NCI-H1048 (cell line): ENCODE measurements at regions not wholly inside any gene's neighbourhood (a gene's known extent, or its start where the extent isn't known, plus 50 kb on each side); places are given as distances from the start of the nearest gene placed in this dataset.
"Not testable (repeated sequence)": the region's sequence is repeated elsewhere in the genome, so short reads cannot be mapped to it uniquely, and the experiment has no call there.

Source experiments
- DNase-seq: peaks from one replicate; lab custom pipeline; 2025; lab: John Stamatoyannopoulos, UW

DNA sequence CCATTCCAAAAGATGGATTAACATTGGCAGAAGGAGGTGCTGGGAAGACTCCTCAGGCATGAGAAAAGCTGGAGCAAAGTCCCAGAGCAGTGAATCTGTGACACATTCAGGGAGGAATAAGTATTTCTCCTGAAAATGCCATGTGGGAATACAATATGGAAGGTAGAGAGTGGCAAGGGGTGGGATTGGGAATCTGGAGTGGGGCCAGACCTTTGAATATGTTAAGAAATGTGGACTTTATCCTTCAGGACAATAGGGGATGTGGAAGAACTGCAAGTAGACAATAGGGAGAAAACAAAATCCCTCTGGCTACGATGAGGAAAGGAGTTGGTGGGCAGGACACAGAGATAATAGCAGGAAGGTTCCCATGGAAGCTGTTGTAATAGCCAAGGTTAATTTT lies 305.6 kb upstream of the TGFBR2 start:
- no peak for DNase-seq

GRCh38 chr3:30302027-30302426 lies 304.4 kb upstream of the TGFBR2 start:
- DNase-seq, result no peak

- no peak for DNase-seq
Measured at GRCh38 chr3:30303770-30304169, 302.6 kb upstream of the TGFBR2 start.

GRCh38 chr3:30305021-30305420 lies 301.4 kb upstream of the TGFBR2 start:
- DNase-seq, result no peak

DNA sequence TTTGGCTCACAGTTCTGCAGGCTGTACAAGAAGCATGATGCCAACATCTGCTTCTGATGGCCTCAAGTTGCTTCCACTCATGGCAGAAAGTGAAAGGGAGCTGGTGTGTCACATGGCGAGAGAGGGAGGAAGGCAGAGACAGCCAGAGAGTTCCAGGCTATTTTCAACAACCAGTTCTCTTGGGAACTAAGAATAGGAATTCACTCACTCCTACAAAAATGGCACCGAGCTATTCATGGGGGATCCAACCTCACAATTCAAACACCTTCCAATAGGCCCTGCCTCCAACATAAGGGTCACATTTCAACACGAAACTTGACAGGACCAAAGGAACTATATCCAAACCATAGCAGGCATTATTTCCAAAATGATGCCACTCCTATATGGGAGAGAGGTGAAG lies 299.5 kb upstream of the TGFBR2 start:
- no peak for DNase-seq

- no peak for DNase-seq
Measured at GRCh38 chr3:30307372-30307950, 298.9 kb upstream of the TGFBR2 start.

DNA sequence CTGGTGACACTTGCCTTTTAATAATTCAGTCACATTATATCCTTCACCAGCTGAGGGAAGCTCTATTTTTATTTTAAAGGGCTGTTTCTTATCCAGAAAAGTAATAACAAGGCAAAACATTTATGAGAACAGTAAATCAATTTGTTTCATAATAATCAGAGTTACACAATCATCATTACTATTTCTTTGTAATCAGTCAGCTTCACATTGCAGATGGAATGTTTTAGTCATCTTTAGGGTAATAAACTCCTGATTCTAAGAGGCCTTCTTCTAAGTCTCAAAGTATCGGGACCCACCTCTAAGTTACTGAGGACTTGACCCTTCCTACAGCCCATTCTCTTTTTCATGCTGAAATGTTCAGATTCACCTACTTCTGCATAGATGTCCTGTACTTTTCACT lies 298.3 kb upstream of the TGFBR2 start:
- no peak for DNase-seq

GRCh38 chr3:30309961-30310954 lies 296.1 kb upstream of the TGFBR2 start:
- no peak for DNase-seq

DNA sequence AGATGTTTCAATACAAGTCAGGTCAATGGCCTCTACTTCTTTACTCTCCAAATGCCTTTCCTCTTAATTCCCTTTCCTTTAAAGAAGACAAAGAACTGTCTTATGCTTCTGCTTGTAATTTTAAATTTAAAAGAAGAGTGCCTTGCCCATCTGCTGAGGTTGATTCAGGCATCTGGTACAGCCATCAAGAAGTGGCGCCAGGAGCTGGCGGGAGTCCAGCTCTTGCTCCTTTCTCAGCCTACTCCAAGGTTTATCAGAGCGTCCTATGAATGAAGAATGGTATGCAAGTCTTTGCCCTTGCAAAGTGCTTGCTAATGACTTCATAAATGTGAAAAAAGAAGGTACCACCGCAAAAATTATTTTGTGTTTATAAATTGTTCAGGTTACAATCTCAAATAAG lies 294.6 kb upstream of the TGFBR2 start:
- no peak for DNase-seq

- no peak for DNase-seq
Measured at GRCh38 chr3:30313840-30314239, 292.6 kb upstream of the TGFBR2 start.

DNA sequence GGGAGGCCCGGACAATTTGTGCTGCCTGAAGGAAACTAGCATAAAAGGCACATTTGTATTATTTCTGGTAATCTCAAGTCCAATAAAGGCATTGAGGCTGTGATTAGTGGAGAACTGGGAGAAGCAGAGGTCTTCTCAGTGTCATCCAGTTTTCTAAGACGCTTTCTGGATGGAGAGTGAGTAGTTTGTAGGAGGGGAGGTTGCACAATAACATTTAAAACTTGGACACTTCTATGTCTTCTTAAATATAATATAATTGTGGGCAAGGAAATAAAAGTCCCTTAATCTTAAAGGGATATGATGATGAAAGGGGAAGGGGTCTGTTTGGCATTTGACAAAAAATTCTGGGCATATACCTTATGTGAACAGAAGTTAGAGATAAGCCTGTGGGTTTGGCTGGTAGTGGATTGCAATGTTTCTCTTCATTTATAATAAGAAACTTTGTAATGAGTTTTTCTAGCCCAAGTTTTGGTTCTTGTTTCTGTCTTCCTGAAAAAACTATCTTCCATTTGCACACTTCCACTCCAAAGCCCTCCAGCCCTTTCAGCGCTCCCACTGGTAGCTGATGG lies 291.6 kb upstream of the TGFBR2 start:
- DNase-seq, result no peak

DNA sequence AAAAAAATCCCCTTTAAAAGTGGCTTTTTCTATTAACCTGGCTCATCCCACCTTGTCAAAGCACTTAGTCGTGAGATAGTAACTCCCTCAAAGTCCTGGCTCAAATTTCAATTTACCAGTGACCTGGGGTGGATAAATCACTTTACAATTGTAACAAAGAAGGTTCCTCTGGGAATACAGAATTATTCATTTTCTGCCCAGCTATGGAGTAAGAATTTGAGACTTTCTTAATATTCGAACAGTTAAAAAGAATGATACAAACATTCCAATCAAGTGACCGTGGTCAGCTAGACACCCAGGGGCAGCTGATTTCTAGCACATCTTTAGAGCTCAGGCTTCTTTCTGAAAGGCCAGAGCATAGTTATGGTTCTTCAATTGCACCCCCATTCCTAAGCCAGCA lies 291.0 kb upstream of the TGFBR2 start:
- no peak for DNase-seq

- no peak for DNase-seq
Measured at GRCh38 chr3:30317561-30317960, 288.8 kb upstream of the TGFBR2 start.

- no peak for DNase-seq
Measured at GRCh38 chr3:30318110-30318509, 288.3 kb upstream of the TGFBR2 start.

DNA sequence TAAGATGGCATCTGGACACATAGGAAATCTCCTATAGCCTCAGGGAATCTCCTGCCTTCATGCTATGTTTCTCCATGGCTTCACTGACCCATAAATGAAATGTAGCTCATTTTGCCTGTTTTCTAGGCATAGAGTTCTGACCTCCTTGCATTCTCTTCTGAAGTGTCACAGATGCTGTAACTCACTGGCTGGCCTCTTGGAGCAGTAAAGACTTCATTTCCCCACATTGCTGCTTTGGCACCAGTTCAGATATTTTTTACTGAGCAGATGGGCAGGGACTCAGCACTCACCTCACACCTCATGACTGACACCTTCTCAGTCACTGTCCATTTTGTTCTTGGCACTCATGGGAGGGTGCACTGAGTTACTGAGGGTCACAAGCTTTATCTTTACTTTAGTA lies 286.7 kb upstream of the TGFBR2 start:
- DNase-seq, result no peak

DNA sequence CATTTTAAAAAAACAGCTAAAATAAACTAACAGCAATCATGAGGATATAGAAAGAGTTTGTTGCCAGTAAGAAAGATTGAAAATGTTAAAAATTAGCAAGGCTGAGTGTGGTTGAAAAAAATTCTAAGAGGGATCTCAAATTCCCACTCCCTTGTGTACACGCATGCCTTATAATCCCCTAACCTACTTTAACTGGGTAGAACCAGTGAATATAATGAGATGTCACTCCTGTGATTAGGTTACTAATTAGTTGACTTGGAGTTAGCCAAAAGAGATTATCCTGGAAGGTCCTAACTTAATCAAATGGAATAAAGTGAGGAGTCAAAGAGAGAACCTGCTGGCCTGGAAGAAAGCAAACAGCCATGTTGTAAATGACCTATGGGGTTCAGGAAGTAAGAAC lies 286.0 kb upstream of the TGFBR2 start:
- no peak for DNase-seq

GRCh38 chr3:30321065-30321464 lies 285.3 kb upstream of the TGFBR2 start:
- no peak for DNase-seq

GRCh38 chr3:30323649-30324048 lies 282.8 kb upstream of the TGFBR2 start:
- DNase-seq, result not testable (repeated sequence)

GRCh38 chr3:30324587-30324986 lies 281.8 kb upstream of the TGFBR2 start:
- DNase-seq, result no peak

- not testable (repeated sequence) for DNase-seq
Measured at GRCh38 chr3:30327976-30328375, 278.4 kb upstream of the TGFBR2 start.

DNA sequence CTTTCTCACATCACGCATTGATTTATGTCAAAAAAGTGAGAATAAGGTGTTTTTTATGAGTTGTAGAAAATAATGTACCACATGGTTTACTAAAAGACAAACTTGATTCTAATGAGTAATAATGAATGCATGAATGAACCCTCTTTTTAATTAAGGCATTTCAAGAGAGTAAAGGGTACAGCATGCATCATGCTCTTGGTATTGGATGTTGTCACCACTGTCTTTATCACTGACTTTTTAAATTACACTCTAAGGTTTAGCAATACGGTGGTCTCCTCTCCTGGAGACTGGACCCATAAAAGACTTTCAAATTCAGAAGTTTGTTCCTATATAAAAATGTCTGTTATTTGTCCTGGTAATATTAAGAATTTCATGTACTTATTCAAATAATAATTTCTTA lies 277.5 kb upstream of the TGFBR2 start:
- DNase-seq, result not testable (repeated sequence)

GRCh38 chr3:30331519-30331918 lies 274.9 kb upstream of the TGFBR2 start:
- DNase-seq, result no peak
